ENCODE measurements at regions not wholly inside any gene's neighbourhood (a gene's known extent, or its start where the extent isn't known, plus 50 kb on each side); places are given as distances from the start of the nearest gene placed in this dataset.
"Not testable (repeated sequence)": the region's sequence is repeated elsewhere in the genome, so short reads cannot be mapped to it uniquely, and the experiment has no call there.

DNA sequence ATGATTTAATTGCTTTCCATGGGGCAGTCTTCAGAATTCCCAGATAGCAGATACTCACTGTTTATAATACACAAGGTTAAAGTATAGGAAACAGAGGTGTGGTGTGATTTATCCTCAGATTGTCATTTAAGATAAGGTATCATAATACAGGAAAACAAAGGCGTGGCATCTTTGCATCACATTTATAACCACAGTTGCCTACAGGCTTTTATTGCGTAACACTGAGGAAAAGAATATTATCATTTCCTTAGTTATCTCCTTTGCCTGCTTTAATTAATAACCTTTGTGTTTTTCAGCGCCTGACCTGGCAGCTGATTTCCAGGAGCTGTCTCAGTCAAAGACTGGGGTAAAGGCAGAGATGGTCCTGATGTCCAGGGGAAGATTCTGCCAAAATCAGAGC is 68.8 kb downstream of the SSX7 start:
- no peak for DNase-seq

DNA sequence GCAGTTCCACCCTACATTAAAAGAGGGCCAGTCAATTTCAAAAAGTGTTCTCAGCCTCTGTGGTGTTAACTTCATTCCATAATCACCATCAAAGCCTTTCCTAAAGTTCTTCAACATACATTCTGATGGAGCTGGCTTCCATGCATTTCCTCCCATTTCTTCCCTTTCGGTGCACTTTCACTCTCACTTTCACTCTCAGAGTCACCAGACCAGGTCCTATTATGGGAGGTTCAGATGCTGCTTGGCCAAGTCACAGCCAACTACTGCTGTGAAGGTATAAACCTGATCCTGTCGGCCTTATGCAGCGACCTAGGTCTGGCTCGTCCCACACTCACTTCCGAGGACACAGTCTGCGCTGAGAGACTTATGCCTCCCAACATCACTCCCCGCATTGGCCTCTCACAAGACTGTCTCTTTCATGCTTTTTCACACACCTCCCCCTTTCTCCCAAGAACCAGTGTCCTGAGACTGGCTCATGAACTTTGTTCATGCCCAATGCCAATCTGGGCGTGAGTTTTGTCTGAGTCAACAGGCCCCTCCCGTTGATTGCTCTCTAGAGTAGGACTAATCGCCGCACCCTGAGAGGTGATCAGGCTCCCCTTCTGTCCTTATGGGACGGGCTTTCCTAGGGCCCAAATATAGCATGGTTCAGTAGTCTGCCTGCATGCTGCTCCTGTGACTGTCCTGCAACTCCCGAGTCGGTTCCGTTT is 60.8 kb upstream of the XAGE1B start:
- no peak for DNase-seq

DNA sequence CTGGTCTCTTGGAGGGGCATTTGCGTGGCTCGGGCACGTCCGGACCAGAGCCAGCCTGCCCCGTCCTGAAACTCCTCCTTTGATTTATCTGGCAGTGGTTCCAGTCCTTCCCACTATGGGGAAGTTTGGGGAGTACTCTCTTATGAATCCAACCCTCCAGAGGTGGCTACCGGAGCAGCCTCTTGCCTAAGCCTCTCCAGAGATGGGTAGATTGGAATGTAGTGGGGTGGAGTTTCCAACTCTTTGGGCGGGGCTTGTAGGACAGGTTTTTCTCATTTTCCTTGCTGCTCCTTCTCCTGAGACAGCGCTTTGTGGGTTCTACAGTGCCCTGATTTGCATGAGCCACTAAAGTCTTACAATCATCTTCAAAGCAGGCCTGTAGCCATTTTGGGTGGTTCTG is 60.1 kb upstream of the XAGE1B start:
- DNase-seq: no peak

DNA sequence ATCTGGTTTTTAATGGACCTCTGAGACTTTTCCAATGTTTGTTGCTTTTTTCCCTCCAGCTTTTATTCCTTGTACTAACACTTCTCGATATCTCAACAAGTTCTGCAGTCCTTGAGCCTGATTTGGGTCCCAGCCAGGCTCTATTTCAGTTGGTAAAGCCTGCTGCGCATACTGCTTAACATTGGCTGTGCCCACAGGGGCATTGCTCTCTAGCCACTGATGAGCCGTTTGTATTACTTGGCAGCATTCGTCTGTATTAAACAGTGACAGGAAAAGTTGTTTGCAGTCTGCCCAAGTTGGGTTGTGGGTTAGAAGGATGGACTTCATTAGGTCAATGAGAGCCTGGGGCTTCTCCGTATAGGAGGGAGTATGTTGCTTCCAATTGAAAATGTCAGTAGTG is 59.6 kb upstream of the XAGE1B start:
- no peak for DNase-seq

DNA sequence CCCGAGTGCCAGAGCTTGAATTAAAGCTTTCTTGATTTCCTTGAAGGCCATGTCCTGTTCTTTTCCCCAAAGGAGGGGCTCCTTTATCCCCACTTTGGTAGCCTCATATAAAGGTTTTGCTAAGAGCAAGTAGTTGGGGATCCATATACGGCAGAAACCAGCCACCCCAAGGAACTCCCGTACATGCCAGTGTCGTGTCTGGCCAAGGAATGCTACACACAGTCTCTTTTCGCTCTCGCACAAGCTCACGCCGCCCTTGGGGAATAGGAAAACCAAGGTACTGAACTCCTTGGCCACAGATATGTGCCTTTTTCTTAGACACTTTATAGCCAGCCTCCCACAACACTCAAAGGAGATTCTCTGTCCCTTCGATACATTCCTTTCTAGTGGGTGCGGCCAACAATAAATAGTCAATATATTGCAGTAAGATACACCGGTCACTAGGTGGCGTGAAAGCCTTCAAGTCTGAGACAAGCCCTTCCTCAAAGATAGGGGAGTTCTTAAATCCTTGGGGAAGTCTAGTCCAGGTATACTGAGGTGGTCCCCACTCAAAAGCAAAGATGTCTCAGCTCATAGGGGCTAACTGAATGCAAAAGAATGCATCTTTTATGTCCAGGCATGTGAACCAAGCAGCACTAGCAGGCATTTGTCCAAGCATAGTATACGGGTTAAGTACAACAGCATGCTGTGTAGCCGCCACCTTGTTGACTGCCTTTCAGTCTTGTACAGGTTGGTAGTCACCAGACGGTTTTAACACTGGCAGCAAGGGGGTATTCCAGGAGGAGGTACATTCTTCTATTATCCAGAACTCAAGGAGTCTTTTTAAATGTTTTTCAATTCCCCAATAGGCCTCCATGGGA is 57.8 kb upstream of the XAGE1B start:
- peak in 11 of 56 donors; percentile 0 to 25 (median 3) for DNase-seq

DNA sequence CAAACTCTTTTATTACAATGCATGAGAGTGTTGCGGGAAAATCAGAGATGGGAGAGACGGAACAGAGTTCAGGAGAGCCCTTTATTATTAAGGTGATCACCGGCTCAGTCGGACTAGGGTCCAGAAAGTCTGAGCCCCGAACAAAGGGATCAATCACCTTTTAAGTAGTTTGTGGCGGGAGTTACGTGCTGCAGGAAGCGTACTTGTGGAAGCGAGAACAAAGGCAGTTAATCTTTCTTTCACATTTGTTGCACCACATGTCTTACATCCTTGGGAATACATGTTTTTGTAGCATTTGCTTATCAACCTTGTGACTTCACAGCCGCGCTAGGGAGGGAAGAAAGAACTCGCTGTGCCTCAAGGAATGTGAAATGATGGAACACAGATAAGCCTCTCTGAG is 51.3 kb upstream of the XAGE1B start:
- DNase-seq: not testable (repeated sequence)
